T-cell (primary cell): ENCODE measurements at regions not wholly inside any gene's neighbourhood (a gene's known extent, or its start where the extent isn't known, plus 50 kb on each side); places are given as distances from the start of the nearest gene placed in this dataset.

Experiments used
- ATAC-seq, 4 experiments: fragments of 200-7000 bp in 3 of 4; fragments of 150-1000 bp in 1 of 4; cut with Tn5 transposase; replicated peaks in 1 of 4; 1 replicate in 3 of 4; 2 replicates in 1 of 4; pipeline ENCODE4 v1.10.0; 2021; ENCODE audit warnings: moderate library complexity in 3 of 4, mild to moderate bottlenecking in 2 of 4, moderate number of reproducible peaks in 1 of 4
- CTCF ChIA-PET, 2 donors: fragments of 300-600 bp; sonication (Branson Sonifier 250); formaldehyde crosslinking; loops; one replicate each; lab custom pipeline; 2022; ENCODE audit warnings: antibody characterized with exemption in 2 of 2; lab: Charles Lee
- POLR2A ChIA-PET, 2 donors: fragments of 300-600 bp; sonication (Branson Sonifier 250); formaldehyde crosslinking; loops; one replicate each; lab custom pipeline; 2022; ENCODE audit warnings: antibody characterized with exemption in 2 of 2; lab: Charles Lee
- DNase-seq, 35 experiments: peaks; one replicate each; pipeline versions ENCODE4 v3.0.0 to v3.0.0-alpha.2; 2013 to 2023
- H3K27ac ChIP-seq: one replicate; pipeline ENCODE4 v1.5.1; 2013; ENCODE audit warnings: low read length
- H3K27me3 ChIP-seq, 2 experiments: replicated peaks in 1 of 2; 1 replicate in 1 of 2; 2 replicates in 1 of 2; pipeline versions ENCODE4 v1.6.1 to v1.7.0; 2013; ENCODE audit warnings: low read length in 1 of 2, mixed read lengths in 1 of 2; ENCODE audit not compliant: control insufficient read depth in 2 of 2, insufficient read depth in 2 of 2; ENCODE audit errors: extremely low read depth in 1 of 2
- H3K36me3 ChIP-seq, 2 donors: 1 replicate in 1 of 2; 2 replicates in 1 of 2; pipeline versions ENCODE4 v1.6.1 to v1.7.0; 2013; ENCODE audit warnings: low read length in 1 of 2; ENCODE audit not compliant: control insufficient read depth in 2 of 2, insufficient read depth in 1 of 2; ENCODE audit errors: extremely low read depth in 1 of 2
- H3K4me1 ChIP-seq, 2 experiments: 1 replicate in 1 of 2; 2 replicates in 1 of 2; pipeline versions ENCODE4 v1.6.1 to v1.7.0; 2013; ENCODE audit warnings: low read length in 2 of 2, mixed read lengths in 1 of 2; ENCODE audit not compliant: insufficient read depth in 2 of 2, control insufficient read depth in 1 of 2; ENCODE audit errors: extremely low read depth in 1 of 2
- H3K4me3 ChIP-seq, 2 donors: 1 replicate in 1 of 2; 2 replicates in 1 of 2; pipeline versions ENCODE4 v1.5.1 to v1.7.0; 2013; ENCODE audit warnings: mild to moderate bottlenecking in 2 of 2, low read length in 1 of 2, moderate library complexity in 1 of 2; ENCODE audit not compliant: control insufficient read depth in 1 of 2; ENCODE audit errors: extremely low read depth in 1 of 2
- H3K9me3 ChIP-seq: 2 replicates; pipeline ENCODE4 v1.7.0; 2013
- H3K27ac Mint-ChIP-seq, 2 donors: one replicate each; pipeline ENCODE4 v1.8.0; 2020 to 2021; ENCODE audit warnings: mild to moderate bottlenecking in 2 of 2, mixed read lengths in 2 of 2
- H3K27me3 Mint-ChIP-seq, 2 donors: one replicate each; pipeline ENCODE4 v1.8.0; 2021 to 2022; ENCODE audit warnings: mixed read lengths in 2 of 2
- H3K36me3 Mint-ChIP-seq: one replicate; pipeline ENCODE4 v1.8.0; 2021; ENCODE audit warnings: mixed read lengths
- H3K4me1 Mint-ChIP-seq, 3 donors: one replicate each; pipeline ENCODE4 v1.8.0; 2020 to 2022; ENCODE audit warnings: mixed read lengths in 3 of 3, mild to moderate bottlenecking in 1 of 3
- H3K4me3 Mint-ChIP-seq, 3 donors: one replicate each; pipeline ENCODE4 v1.8.0; 2020 to 2022; ENCODE audit warnings: mild to moderate bottlenecking in 3 of 3, mixed read lengths in 3 of 3, moderate library complexity in 3 of 3
- H3K9me3 Mint-ChIP-seq, 3 donors: one replicate each; pipeline ENCODE4 v1.8.0; 2020 to 2022; ENCODE audit warnings: mixed read lengths in 3 of 3
- WGBS: methylation state at CpG from one replicate; pipeline ENCODE4 v1.1.5; 2013; ENCODE audit warnings: missing lambda C conversion rate; ENCODE audit not compliant: insufficient coverage; 5-methylcytosine and 5-hydroxymethylcytosine counted together

DNA sequence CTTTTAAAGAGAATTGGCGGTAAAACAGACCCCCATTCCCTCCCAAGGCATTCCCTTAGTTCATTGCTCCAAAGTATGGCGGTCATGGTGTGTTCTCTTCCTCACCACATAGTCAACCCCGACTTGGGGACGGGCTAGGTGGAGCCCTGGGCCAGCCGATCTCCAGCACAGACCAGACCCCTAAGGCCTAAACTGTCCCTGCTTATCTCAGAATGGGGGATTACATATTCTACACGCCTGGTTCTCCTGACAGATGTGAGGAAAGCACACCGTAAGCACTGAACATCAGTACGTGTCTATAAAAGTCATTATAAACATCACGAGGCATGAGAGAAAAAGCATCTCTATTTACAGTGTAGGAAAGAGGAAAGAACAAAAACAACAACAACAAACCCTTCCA, 244.5 kb upstream of the STT3B start:
- WGBS = 90% methylated on average over 4 of the region's 9 CpGs
- Mint-ChIP-seq H3K4me1 (peaks cover 21 to 27% (median 24%) of the 10 kb centered on the region in 3 donors), H3K27ac (peak overlapping the region in 1 of 2 donors; percentile 29), H3K9me3 (no peaks in the 10 kb centered on the region), H3K27me3 (no peaks in the 10 kb centered on the region), H3K36me3 (no peaks in the 10 kb centered on the region), H3K4me3 (no peak overlapping the region)
- peaks cover 0 to 4% of the 10 kb centered on the region in 2 experiments for H3K4me1 ChIP-seq
- no peaks in the 10 kb centered on the region for H3K36me3 ChIP-seq
- no peaks in the 10 kb centered on the region for H3K9me3 ChIP-seq
- POLR2A ChIA-PET = no interaction called here
- no peak for ATAC-seq
- DNase-seq = no peak
- H3K4me3 ChIP-seq = no peak overlapping the region
- no peak overlapping the region for H3K27ac ChIP-seq
- CTCF ChIA-PET = no interaction called here
- H3K27me3 ChIP-seq = no peaks in the 10 kb centered on the region

DNA sequence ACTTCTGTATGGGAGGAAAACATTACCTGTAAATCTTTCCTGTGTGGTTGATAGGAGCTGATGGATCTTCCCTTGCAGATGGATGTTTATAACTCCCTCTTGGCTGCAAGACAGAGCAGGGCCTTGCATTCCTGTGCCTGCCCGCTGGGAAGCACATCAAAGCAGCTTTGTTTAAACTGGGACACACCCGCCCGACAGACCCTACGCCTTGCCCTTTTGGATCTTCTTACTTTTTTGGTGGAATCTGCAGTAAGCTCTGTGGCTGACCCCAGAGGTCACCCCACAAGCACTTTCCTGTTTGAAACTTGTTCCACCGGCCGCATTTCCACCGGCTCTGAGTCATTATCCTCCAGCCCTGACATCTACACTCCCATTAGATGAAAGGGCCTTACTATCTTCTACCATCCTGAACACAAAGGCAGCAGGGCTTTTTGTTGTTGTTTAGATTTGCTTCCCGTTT, 244.1 kb upstream of the STT3B start:
- Histone ChIP-seq H3K9me3 (no peaks in the 10 kb centered on the region), H3K27me3 (no peaks in the 10 kb centered on the region), H3K27ac (no peak overlapping the region), H3K4me3 (no peak overlapping the region), H3K4me1 (peaks cover 0 to 4% of the 10 kb centered on the region in 2 experiments), H3K36me3 (no peaks in the 10 kb centered on the region)
- ChIA-PET CTCF (no interaction called here), POLR2A (no interaction called here)
- peak in 1 of 4 experiments; percentile 56 for ATAC-seq
- H3K9me3 Mint-ChIP-seq = no peaks in the 10 kb centered on the region
- DNase-seq = peak in 1 of 35 experiments; percentile 9
- H3K36me3 Mint-ChIP-seq = no peaks in the 10 kb centered on the region
- WGBS = 59% methylated on average over 4 of the region's 8 CpGs
- no peaks in the 10 kb centered on the region for H3K27me3 Mint-ChIP-seq
- H3K4me3 Mint-ChIP-seq = no peak overlapping the region
- peaks cover 21 to 27% (median 24%) of the 10 kb centered on the region in 3 donors for H3K4me1 Mint-ChIP-seq
- peak overlapping the region in 1 of 2 donors; percentile 45 for H3K27ac Mint-ChIP-seq

DNA sequence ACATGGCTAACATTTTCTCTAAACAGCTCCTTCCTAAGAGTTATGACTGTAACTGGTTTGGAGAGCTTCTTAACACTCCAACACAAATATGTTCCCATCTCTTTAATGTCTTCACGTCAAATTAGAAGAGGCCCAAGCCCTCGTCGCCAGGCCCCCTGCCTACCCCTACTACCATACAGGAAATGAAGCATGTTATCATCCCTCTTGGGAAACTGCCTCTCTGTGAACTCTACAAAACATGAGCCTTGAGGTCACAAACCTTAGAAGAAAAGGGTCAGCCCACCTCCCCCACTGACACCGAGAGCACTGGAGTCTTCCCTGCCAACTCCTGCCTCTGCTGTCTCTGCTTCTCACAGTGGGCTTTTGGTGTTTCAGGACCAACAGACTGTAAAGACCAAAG, 243.1 kb upstream of the STT3B start:
- Histone ChIP-seq H3K27ac (no peak overlapping the region), H3K4me3 (no peak overlapping the region), H3K36me3 (no peaks in the 10 kb centered on the region), H3K4me1 (peaks cover 0 to 4% of the 10 kb centered on the region in 2 experiments), H3K9me3 (no peaks in the 10 kb centered on the region), H3K27me3 (no peaks in the 10 kb centered on the region)
- WGBS = 68% methylated on average over 4 of the region's 4 CpGs
- H3K36me3 Mint-ChIP-seq = no peaks in the 10 kb centered on the region
- ChIA-PET POLR2A (no interaction called here), CTCF (no interaction called here)
- peaks cover 24 to 32% (median 24%) of the 10 kb centered on the region in 3 donors for H3K4me1 Mint-ChIP-seq
- H3K9me3 Mint-ChIP-seq = no peaks in the 10 kb centered on the region
- DNase-seq (no peak), ATAC-seq (no peak)
- H3K27ac Mint-ChIP-seq = no peak overlapping the region
- no peaks in the 10 kb centered on the region for H3K27me3 Mint-ChIP-seq
- no peak overlapping the region for H3K4me3 Mint-ChIP-seq

DNA sequence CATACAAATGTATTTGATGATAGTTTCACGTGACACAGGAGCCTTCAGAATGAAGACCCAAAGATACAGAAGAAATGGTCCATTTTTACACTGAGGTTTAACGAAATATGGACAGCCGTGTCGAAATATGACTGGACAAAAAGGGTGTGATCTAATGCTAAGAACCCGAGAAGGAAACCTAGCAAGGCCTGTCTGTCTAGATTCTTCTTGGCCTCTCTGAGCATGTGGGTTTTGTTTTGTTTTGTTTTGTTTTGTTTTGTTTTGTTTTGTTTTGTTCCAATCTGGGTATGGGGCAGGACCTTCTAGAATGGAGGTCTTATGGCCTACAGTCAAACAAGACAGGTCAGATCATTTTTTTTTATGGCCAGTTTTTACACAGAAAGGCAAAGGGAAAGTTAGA, 242.7 kb upstream of the STT3B start:
- DNase-seq (no peak), ATAC-seq (no peak)
- no peaks in the 10 kb centered on the region for H3K9me3 ChIP-seq
- Mint-ChIP-seq H3K9me3 (no peaks in the 10 kb centered on the region), H3K27ac (no peak overlapping the region), H3K4me1 (peaks cover 24 to 35% (median 28%) of the 10 kb centered on the region in 3 donors), H3K36me3 (no peaks in the 10 kb centered on the region), H3K4me3 (no peak overlapping the region), H3K27me3 (no peaks in the 10 kb centered on the region)
- WGBS = 97% methylated on average over 5 of the region's 5 CpGs
- H3K4me3 ChIP-seq = no peak overlapping the region
- peaks cover 0 to 4% of the 10 kb centered on the region in 2 experiments for H3K4me1 ChIP-seq
- POLR2A ChIA-PET = no interaction called here
- no peaks in the 10 kb centered on the region for H3K27me3 ChIP-seq
- no peaks in the 10 kb centered on the region for H3K36me3 ChIP-seq
- CTCF ChIA-PET = no interaction called here
- H3K27ac ChIP-seq = no peak overlapping the region

GRCh38 chr3:31291818-31292217, 240.9 kb upstream of the STT3B start:
- no peak for DNase-seq
- Mint-ChIP-seq H3K36me3 (no peaks in the 10 kb centered on the region), H3K4me3 (no peak overlapping the region), H3K27ac (no peak overlapping the region), H3K27me3 (no peaks in the 10 kb centered on the region), H3K9me3 (no peaks in the 10 kb centered on the region), H3K4me1 (peaks cover 24 to 39% (median 28%) of the 10 kb centered on the region in 3 donors)
- Histone ChIP-seq H3K36me3 (no peaks in the 10 kb centered on the region), H3K4me1 (peaks cover 0 to 4% of the 10 kb centered on the region in 2 experiments), H3K27me3 (no peaks in the 10 kb centered on the region), H3K9me3 (no peaks in the 10 kb centered on the region), H3K4me3 (no peak overlapping the region), H3K27ac (no peak overlapping the region)
- no peak for ATAC-seq
- 100% methylated on average over 1 of the region's 3 CpGs for WGBS
- CTCF ChIA-PET = no interaction called here
- POLR2A ChIA-PET = interaction anchor here in 1 of 2 donors (0.5 kb wide), 1 partner anchor 215 kb away, joined by 8 read pairs; no protein-coding TSS in a partner anchor

GRCh38 chr3:31294430-31295149, 238.1 kb upstream of the STT3B start:
- ATAC-seq (no peak), DNase-seq (no peak)
- no peaks in the 10 kb centered on the region for H3K36me3 Mint-ChIP-seq
- no CpG with 5 or more reads among the region's 5 CpGs for WGBS
- no peaks in the 10 kb centered on the region for H3K27me3 Mint-ChIP-seq
- ChIA-PET POLR2A (no interaction called here), CTCF (interaction anchor here in 1 of 2 donors (0.6 kb wide), 2 partner anchors 10 to 421 kb away, joined by 3 read pairs; no protein-coding TSS in a partner anchor)
- H3K36me3 ChIP-seq = no peaks in the 10 kb centered on the region
- no peak overlapping the region for H3K4me3 ChIP-seq
- peaks cover 8 to 24% (median 12%) of the 10 kb centered on the region in 3 donors for H3K4me1 Mint-ChIP-seq
- no peak overlapping the region for H3K27ac Mint-ChIP-seq
- no peak overlapping the region for H3K4me3 Mint-ChIP-seq
- H3K27ac ChIP-seq = no peak overlapping the region
- H3K4me1 ChIP-seq = no peaks in the 10 kb centered on the region
- H3K27me3 ChIP-seq = no peaks in the 10 kb centered on the region
- H3K9me3 ChIP-seq = no peaks in the 10 kb centered on the region
- H3K9me3 Mint-ChIP-seq = peaks cover 0 to 17% (median 3%) of the 10 kb centered on the region in 3 donors
